Neural progenitor cell (in vitro differentiated cells): ENCODE measurements at regions not wholly inside any gene's neighbourhood (a gene's known extent, or its start where the extent isn't known, plus 50 kb on each side); places are given as distances from the start of the nearest gene placed in this dataset.

Experiments
- DNase-seq: peaks from one replicate; pipeline ENCODE4 v3.0.0-alpha.2; 2016; ENCODE audit warnings: low spot score
- H2AFZ ChIP-seq: fragments of 200-600 bp; sonication (generic); replicated peaks from 2 replicates; pipeline ENCODE4 v1.6.1; 2016; ENCODE audit warnings: antibody characterized with exemption
- H3F3A ChIP-seq: fragments of 200-600 bp; sonication (generic); 2 replicates; pipeline ENCODE4 v1.6.1; 2016; ENCODE audit warnings: antibody characterized with exemption, low read depth
- H3K27ac ChIP-seq: fragments of 200-600 bp; sonication (generic); 2 replicates; pipeline ENCODE4 v1.5.1; 2016; ENCODE audit warnings: mild to moderate bottlenecking
- H3K27me3 ChIP-seq: fragments of 200-600 bp; sonication (generic); 2 replicates; pipeline ENCODE4 v1.6.1; 2016; ENCODE audit warnings: mild to moderate bottlenecking, moderate library complexity
- H3K36me3 ChIP-seq: fragments of 200-600 bp; sonication (generic); 2 replicates; pipeline ENCODE4 v1.5.1; 2016
- H3K4me1 ChIP-seq: fragments of 200-600 bp; sonication (generic); 2 replicates; pipeline ENCODE4 v1.6.1; 2016; ENCODE audit warnings: mixed run types
- H3K4me2 ChIP-seq: fragments of 200-600 bp; sonication (generic); 2 replicates; pipeline ENCODE4 v1.6.1; 2016
- H3K4me3 ChIP-seq: fragments of 200-600 bp; sonication (generic); 2 replicates; pipeline ENCODE4 v1.5.1; 2016
- H3K79me2 ChIP-seq: fragments of 200-600 bp; sonication (generic); 2 replicates; pipeline ENCODE4 v1.6.1; 2016; ENCODE audit warnings: low read depth
- H3K9ac ChIP-seq: fragments of 200-600 bp; sonication (generic); 2 replicates; pipeline ENCODE4 v1.6.1; 2016
- H3K9me3 ChIP-seq: fragments of 200-600 bp; sonication (generic); 2 replicates; pipeline ENCODE4 v1.5.1; 2016; ENCODE audit warnings: low read depth
- H4K20me1 ChIP-seq: fragments of 200-600 bp; sonication (generic); 2 replicates; pipeline ENCODE4 v1.6.1; 2016; ENCODE audit warnings: low read depth
- H3K27ac Mint-ChIP-seq: 3 replicates; pipeline ENCODE4 v1.8.0; 2021; ENCODE audit warnings: mixed read lengths
- H3K27me3 Mint-ChIP-seq: 2 replicates; pipeline ENCODE4 v1.8.0; 2022; ENCODE audit warnings: low read depth, mild to moderate bottlenecking, inconsistent platforms, moderate library complexity, mixed read lengths; ENCODE audit not compliant: insufficient read depth
- H3K36me3 Mint-ChIP-seq: 3 replicates; pipeline ENCODE4 v1.8.0; 2021; ENCODE audit warnings: mixed read lengths
- H3K4me1 Mint-ChIP-seq: 3 replicates; pipeline ENCODE4 v1.8.0; 2021; ENCODE audit warnings: mixed read lengths
- H3K4me3 Mint-ChIP-seq: 3 replicates; pipeline ENCODE4 v1.8.0; 2021; ENCODE audit warnings: mild to moderate bottlenecking, moderate library complexity, mixed read lengths
- H3K9me3 Mint-ChIP-seq: 3 replicates; pipeline ENCODE4 v1.8.0; 2020; ENCODE audit warnings: mixed read lengths
- EZH2 ChIP-seq: fragments of 200-600 bp; sonication (generic); IDR thresholded peaks from 2 replicates; pipeline ENCODE4 v1.6.1; 2017; ENCODE audit warnings: antibody characterized with exemption, mild to moderate bottlenecking, moderate library complexity
- EZH2phosphoT487 ChIP-seq: fragments of 200-600 bp; sonication (generic); IDR thresholded peaks from 2 replicates; pipeline ENCODE4 v1.6.1; 2017; ENCODE audit warnings: antibody characterized with exemption
- TF ChIP-seq, protein P1 (sequence below): fragments of 200-600 bp; sonication (generic); IDR thresholded peaks from 2 replicates; pipeline ENCODE4 v1.5.1; 2017; ENCODE audit warnings: antibody characterized with exemption, mild to moderate bottlenecking

- Mint-ChIP-seq H3K27me3 (peaks cover 9% of the 10 kb centered on the region), H3K9me3 (peaks cover 3% of the 10 kb centered on the region), H3K36me3 (peaks cover 1% of the 10 kb centered on the region), H3K4me1 (no peaks in the 10 kb centered on the region), H3K4me3 (no peak overlapping the region), H3K27ac (no peak overlapping the region)
- Histone ChIP-seq H3K4me1 (peaks cover 6% of the 10 kb centered on the region), H3K36me3 (no peaks in the 10 kb centered on the region), H3K4me3 (no peak overlapping the region), H3K27ac (no peak overlapping the region), H3K9ac (no peak overlapping the region), H3K79me2 (no peaks in the 10 kb centered on the region), H3K27me3 (no peaks in the 10 kb centered on the region), H2AFZ (no peak overlapping the region), H4K20me1 (no peaks in the 10 kb centered on the region), H3K4me2 (no peak overlapping the region), H3F3A (peaks cover 5% of the 10 kb centered on the region), H3K9me3 (no peaks in the 10 kb centered on the region)
- TF ChIP-seq, protein P1, sequence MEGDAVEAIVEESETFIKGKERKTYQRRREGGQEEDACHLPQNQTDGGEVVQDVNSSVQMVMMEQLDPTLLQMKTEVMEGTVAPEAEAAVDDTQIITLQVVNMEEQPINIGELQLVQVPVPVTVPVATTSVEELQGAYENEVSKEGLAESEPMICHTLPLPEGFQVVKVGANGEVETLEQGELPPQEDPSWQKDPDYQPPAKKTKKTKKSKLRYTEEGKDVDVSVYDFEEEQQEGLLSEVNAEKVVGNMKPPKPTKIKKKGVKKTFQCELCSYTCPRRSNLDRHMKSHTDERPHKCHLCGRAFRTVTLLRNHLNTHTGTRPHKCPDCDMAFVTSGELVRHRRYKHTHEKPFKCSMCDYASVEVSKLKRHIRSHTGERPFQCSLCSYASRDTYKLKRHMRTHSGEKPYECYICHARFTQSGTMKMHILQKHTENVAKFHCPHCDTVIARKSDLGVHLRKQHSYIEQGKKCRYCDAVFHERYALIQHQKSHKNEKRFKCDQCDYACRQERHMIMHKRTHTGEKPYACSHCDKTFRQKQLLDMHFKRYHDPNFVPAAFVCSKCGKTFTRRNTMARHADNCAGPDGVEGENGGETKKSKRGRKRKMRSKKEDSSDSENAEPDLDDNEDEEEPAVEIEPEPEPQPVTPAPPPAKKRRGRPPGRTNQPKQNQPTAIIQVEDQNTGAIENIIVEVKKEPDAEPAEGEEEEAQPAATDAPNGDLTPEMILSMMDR = no peak
- TF ChIP-seq EZH2phosphoT487 (no peak), EZH2 (no peak)
- DNase-seq = no peak
Measured at GRCh38 chr22:49507607-49508292, 319.9 kb downstream of the BRD1 start.

DNA sequence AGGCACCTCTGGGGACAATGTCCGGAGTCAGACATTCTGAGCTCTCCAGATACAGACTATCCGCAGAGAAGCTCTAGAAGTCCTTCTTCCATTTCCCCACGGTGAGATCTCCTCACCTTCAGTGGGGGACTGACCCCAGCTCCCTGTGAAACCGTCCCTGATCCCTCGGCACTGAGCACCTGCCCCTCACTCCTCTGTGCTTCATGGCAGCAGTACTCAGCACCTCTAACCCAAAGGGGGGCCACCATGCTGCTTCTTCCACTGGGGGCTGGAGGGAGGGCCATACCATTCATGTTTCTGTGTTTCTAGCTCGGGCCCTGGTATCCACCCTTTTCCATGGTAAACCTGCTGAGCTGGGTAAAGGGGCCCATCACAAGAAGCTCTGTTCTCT is 321.7 kb downstream of the BRD1 start:
- DNase-seq = no peak
- H3K4me3 Mint-ChIP-seq = no peak overlapping the region

DNA sequence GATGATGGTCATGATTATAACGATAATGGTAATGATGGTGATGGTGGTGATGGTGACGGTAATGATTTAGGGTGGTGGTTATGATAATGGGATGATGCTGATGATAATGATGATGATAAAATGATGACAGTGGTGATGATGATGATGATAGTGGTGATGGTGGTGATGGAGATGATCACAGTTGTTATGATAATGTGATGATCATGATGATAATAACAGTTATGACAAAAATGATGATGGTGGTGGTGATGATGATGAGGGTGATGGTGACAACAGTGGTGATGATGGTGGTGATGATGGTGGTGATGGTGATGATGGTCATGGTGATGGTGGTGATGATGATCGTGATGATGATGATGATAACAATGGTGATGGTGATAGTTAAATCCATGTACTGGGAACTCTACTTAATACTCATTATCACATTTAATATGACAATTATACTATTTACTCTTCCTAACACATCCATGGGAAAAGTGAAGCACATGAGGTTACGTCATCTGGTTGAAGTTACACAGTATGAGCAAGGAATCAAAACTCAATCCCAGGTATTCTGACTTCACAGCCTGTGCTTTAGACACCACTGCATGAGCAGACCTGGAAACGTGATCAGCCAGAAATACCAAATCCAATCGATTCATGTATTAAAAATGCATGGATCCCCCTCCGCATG is 322.2 kb downstream of the BRD1 start:
- H3K9me3 ChIP-seq = no peaks in the 10 kb centered on the region
- no peak overlapping the region for H3K27ac Mint-ChIP-seq
- TF ChIP-seq EZH2 (no peak), EZH2phosphoT487 (no peak)
- TF ChIP-seq, protein P1 = no peak
- no peak overlapping the region for H2AFZ ChIP-seq
- no peaks in the 10 kb centered on the region for H3K36me3 ChIP-seq
- H3K4me3 ChIP-seq = no peak overlapping the region
- H3K4me1 ChIP-seq = no peaks in the 10 kb centered on the region
- no peak overlapping the region for H3K4me3 Mint-ChIP-seq
- H3K4me2 ChIP-seq = no peak overlapping the region
- no peak overlapping the region for H3K9ac ChIP-seq
- no peaks in the 10 kb centered on the region for H3K9me3 Mint-ChIP-seq
- H3K27ac ChIP-seq = no peak overlapping the region
- peaks cover 6% of the 10 kb centered on the region for H3K27me3 Mint-ChIP-seq
- no peaks in the 10 kb centered on the region for H3F3A ChIP-seq
- H3K27me3 ChIP-seq = no peaks in the 10 kb centered on the region
- no peak for DNase-seq
- H4K20me1 ChIP-seq = no peaks in the 10 kb centered on the region
- no peaks in the 10 kb centered on the region for H3K4me1 Mint-ChIP-seq
- no peaks in the 10 kb centered on the region for H3K36me3 Mint-ChIP-seq
- H3K79me2 ChIP-seq = no peaks in the 10 kb centered on the region

More for the DNA sequence above, 321.7 kb downstream of the BRD1 start:
- Mint-ChIP-seq H3K9me3 (no peaks in the 10 kb centered on the region), H3K27ac (no peak overlapping the region), H3K4me1 (no peaks in the 10 kb centered on the region), H3K36me3 (no peaks in the 10 kb centered on the region), H3K27me3 (peaks cover 6% of the 10 kb centered on the region)
- Histone ChIP-seq H3K9me3 (no peaks in the 10 kb centered on the region), H3K4me2 (no peak overlapping the region), H4K20me1 (no peaks in the 10 kb centered on the region), H3K4me3 (no peak overlapping the region), H3K4me1 (no peaks in the 10 kb centered on the region), H2AFZ (no peak overlapping the region), H3K36me3 (no peaks in the 10 kb centered on the region), H3K27ac (no peak overlapping the region), H3K9ac (no peak overlapping the region), H3K27me3 (no peaks in the 10 kb centered on the region), H3K79me2 (no peaks in the 10 kb centered on the region), H3F3A (no peaks in the 10 kb centered on the region)
- no peak for TF ChIP-seq EZH2phosphoT487
- no peak for TF ChIP-seq EZH2
- TF ChIP-seq, protein P1 = no peak
